ENCODE measurements at regions not wholly inside any gene's neighbourhood (a gene's known extent, or its start where the extent isn't known, plus 50 kb on each side); places are given as distances from the start of the nearest gene placed in this dataset.

DNA sequence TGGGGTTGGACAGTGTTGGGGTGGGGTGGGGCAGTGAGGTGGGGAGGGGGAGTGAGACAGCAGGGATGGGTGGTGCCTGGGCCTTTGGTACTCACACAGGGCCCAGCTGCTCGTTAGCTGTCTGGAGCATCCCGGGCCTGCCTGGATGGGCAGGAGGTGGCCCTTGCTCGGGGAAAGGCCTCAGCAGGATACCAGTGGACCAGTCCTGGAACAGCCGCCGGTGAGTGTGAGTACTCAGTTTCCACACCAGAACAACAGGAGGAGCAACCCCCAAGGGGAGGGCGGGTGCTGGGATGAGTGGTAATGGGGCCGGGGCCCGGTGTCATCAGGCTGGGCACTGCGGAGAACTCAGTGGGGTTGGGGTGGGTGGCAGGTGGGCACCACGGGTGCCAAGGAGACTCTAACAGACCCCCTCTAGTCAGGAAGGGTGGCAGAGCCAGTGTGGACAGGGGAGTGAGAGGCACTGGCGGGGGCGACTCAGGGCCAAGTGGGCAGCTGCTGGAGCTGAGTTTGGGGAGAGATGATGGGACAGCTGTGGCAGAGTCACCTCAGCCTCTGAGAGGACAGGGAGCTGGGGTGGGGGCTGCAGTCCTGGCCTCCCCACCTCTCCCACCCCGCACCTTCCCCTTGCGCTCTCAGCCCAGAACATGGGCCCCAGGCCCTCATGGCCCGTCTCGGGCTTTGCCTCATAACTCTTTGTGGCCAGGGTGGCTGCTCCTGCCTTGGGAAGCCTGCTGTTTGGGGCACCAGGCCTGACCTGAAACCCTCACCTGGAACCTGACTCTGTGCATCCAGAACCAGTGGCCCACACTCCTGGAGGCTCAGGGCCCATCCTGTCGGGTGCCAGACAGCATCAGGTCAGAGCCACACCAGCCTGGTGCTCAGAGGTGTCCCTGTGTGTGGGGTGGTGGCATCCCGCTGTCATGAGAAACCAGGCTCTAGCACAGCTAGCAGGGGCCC, 52.1 kb upstream of the PRR23E start:
- intact Hi-C loops (cut with DNase I), result no loop called here
- DNase-seq (ENCODE audit: low spot score), result peak; percentile 48
- ATAC-seq, result no peak

DNA sequence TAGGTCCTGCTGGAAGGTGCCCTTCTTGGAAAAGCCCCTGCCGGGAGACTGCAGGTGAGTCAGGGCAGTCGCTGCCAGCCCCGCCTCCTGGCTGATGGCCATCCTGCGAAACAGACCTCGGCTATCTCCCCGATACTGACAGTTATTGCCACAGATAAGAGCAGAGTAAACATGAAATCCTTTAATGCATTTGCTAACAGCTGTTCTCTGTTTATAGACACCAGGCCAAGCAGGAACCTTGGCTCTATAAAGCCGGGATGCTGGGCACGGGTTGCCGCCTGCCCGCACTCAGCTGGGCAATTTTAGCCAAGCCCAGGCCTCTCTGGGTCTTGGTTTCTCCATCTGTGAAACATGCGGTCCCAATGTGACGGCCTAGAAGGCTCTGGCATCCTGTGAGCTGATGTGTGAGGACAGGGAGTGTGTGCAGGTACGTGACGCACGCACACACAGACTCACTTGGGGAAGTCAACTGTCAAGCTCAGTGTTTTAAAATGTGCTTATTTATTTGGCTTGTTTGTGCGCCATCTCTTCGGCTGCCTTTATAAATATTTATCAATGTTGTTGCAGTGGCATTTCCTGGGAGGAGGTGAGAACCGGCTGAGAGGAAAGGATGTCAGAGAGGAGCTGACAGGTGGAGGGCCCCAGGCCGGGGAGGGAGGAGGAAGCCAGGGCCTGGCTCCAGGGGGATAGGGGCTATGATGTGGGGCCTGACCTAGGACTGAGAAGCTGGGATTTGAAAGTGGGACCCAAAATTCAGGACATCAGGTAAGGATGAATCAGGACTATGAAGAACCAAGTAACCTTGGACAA, 50.8 kb upstream of the PRR23E start:
- intact Hi-C loops (cut with DNase I), result no loop called here
- ATAC-seq, result no peak
- DNase-seq (ENCODE audit: low spot score), result no peak

Data from sciatic nerve (tissue), 2 donors.